GM12801 (cell line): ENCODE measurements at regions not wholly inside any gene's neighbourhood (a gene's known extent, or its start where the extent isn't known, plus 50 kb on each side); places are given as distances from the start of the nearest gene placed in this dataset.

ENCODE experiments used
- CTCF ChIP-seq: IDR thresholded peaks from one replicate; pipeline ENCODE4 v1.5.1; 2011; ENCODE audit warnings: control low read depth; ENCODE audit not compliant: insufficient read length; ENCODE audit errors: extremely low read depth

GRCh38 chr9:75707191-75707590 lies 183.3 kb upstream of the PCSK5 start:
- no peak for TF ChIP-seq CTCF

DNA sequence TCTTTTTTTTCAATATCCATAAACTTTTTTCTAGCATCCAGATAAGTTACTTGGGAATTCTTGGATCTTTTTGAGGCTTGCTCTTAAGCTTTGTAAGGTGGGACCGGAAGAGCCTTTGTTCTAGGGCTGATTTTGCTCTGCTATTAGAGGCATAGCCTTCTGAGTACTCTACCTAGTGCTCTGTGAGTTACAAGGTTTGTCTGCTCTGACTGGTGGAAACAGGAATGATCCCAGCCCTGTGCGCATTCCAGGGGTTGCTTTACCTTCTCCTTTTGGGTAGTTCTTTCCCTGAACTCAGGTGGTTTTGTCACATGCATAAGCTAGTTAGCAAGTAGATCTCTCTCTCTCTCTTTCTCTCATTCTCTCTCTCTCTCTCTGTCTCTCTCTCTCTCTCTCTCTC lies 180.8 kb upstream of the PCSK5 start:
- TF ChIP-seq CTCF = no peak

DNA sequence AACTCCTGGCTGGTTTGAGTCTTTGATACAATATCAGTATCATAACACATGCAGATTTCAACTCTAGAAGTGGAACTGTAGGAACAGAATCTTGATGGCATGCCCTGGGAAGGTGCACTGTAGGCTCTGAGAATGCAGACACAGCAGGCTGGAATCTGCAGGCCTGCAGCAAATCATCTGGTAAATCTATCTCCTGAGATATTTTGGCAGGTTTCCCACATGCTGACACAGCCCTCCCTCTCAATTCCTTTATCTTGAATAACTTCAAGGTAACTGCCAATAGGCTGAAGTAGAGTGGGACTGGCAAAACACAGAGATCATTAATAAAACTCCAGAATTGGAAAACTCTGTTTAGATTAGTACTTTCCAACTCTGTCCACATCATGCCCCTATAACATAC lies 177.8 kb upstream of the PCSK5 start:
- no peak for TF ChIP-seq CTCF

DNA sequence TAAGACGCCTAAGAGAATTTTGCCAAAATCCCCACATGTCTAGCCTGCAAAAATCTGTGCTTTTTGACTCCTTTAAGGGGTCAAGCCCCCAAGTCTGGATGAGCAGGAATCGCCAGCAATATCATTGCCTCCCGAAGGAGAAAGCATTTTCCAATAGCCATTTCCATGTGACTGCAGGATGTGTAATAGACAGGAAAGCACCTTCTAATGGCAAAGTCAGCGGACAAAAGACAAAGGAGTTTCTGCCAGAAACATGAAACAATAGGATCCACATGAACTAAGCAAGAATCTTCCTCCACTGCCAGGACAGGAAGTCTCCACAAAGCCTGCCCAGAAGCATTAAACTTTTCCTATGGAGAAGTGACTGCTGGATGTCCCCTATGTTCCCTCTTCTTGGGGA lies 177.1 kb upstream of the PCSK5 start:
- no peak for TF ChIP-seq CTCF

DNA sequence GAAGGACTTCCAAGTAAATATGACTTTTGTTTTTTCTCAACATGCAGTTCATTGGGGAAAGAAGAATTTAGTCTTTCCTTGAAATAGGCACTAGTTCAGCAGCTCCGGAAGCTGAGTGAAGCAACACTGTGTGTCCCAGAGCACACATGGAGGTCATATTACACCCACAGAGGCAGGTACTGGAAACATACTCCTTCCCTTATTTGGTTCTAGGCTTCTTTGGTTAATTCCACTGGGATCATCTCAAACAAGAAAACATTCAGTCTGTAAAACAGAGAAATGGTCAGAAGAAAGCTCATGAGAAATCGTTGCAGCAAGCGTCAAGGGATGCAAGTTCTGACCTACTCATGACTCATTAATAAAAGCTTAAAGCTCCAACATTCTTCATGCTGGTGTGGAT lies 175.1 kb upstream of the PCSK5 start:
- no peak for TF ChIP-seq CTCF

GRCh38 chr9:75718677-75719076 lies 171.8 kb upstream of the PCSK5 start:
- TF ChIP-seq CTCF = no peak

- no peak for TF ChIP-seq CTCF
Observed at GRCh38 chr9:75728391-75728790, 162.1 kb upstream of the PCSK5 start.

DNA sequence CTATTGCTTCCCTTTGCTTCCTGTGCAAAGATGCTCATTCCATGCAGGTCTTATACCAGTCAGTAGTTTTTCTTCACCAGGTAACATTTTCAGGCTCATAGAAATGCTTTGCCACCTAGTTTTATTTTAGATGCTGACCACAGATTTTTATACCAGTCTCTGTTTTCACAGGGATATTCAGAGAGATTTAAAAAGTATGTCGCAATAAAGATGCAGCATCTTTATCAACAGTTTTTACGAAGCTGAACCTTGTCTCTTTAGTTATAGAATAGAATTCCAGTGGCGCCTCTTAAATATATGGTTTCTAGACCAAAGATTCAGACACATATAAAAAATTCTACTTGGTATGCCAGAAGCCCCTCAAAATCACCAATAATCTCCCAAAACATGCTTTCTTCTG lies 155.7 kb upstream of the PCSK5 start:
- TF ChIP-seq CTCF = no peak
